VCaP (cell line): ENCODE measurements at regions not wholly inside any gene's neighbourhood (a gene's known extent, or its start where the extent isn't known, plus 50 kb on each side); places are given as distances from the start of the nearest gene placed in this dataset.
"Not testable (repeated sequence)": the region's sequence is repeated elsewhere in the genome, so short reads cannot be mapped to it uniquely, and the experiment has no call there.

Experiments used
- H3K27ac ChIP-seq: fragments of 450-650 bp; 2 replicates; pipeline ENCODE4 v1.5.1; 2017
- TF ChIP-seq, protein P1 (sequence below): fragments of 450-650 bp; conservative IDR thresholded peaks from 2 replicates; pipeline ENCODE4 v1.5.1; 2017; ENCODE audit warnings: mild to moderate bottlenecking, moderate library complexity

DNA sequence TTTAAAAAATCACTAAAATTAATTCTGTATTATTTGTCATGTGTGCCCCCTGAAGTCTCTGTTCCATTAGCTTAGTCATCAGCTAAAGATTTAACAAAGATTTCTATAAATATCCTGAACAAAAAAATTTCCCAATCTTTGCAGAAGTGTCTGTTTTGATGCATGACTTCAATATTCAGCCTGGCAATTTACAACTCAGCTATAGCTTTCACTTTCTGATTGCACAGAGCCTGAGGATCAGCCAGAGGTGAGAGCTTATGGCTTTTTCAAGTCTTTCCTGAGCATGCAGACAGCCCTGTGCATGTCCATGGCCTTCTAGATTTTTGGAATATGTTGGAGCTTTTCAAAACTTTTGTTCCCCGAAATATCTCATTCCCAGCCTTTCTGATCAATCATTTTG is 420.1 kb downstream of the ZNF674 start:
- TF ChIP-seq, protein P1, sequence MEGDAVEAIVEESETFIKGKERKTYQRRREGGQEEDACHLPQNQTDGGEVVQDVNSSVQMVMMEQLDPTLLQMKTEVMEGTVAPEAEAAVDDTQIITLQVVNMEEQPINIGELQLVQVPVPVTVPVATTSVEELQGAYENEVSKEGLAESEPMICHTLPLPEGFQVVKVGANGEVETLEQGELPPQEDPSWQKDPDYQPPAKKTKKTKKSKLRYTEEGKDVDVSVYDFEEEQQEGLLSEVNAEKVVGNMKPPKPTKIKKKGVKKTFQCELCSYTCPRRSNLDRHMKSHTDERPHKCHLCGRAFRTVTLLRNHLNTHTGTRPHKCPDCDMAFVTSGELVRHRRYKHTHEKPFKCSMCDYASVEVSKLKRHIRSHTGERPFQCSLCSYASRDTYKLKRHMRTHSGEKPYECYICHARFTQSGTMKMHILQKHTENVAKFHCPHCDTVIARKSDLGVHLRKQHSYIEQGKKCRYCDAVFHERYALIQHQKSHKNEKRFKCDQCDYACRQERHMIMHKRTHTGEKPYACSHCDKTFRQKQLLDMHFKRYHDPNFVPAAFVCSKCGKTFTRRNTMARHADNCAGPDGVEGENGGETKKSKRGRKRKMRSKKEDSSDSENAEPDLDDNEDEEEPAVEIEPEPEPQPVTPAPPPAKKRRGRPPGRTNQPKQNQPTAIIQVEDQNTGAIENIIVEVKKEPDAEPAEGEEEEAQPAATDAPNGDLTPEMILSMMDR = no peak
- H3K27ac ChIP-seq = no peak overlapping the region

DNA sequence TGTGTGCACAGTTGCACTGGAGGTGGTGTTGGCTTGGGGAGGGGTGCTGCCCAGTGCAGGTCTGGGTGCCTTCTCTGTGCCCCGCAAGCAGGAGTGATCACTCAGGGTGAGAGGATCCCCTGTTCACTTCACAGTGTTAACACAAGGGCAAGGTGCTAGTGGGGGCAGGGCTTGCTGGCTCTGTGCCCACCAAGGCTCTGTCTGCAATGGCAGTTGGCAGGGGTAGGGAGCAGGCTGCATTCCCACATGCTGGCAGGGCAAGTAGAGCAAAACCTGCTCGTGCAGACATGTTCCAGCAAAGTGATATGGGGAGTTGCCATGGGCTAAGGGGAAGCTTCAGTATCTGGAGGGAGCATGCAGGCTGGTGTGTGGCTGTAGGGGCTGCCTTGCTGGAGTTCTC is 428.0 kb downstream of the ZNF674 start:
- TF ChIP-seq, protein P1 = no peak
- H3K27ac ChIP-seq = no peak overlapping the region

DNA sequence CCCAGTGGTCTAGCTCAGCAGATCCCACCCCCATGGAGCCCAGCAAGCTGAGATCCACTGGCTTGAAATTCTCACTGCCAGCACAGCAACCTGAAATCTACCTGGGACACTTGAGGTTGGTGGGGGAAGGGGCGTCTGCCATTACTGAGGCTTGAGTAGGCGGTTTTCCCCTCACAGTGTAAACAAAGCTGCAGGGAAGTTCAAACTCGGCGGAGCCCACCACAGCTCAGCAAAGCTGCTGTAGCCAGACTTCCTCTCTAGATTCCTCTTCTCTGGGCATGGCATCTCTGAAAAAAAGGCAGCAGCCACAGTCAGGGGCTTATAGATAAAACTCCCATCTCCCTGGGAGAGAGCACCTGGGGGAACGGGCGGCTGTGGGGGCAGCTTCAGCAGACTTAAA is 457.9 kb downstream of the ZNF674 start:
- not testable (repeated sequence) for H3K27ac ChIP-seq

DNA sequence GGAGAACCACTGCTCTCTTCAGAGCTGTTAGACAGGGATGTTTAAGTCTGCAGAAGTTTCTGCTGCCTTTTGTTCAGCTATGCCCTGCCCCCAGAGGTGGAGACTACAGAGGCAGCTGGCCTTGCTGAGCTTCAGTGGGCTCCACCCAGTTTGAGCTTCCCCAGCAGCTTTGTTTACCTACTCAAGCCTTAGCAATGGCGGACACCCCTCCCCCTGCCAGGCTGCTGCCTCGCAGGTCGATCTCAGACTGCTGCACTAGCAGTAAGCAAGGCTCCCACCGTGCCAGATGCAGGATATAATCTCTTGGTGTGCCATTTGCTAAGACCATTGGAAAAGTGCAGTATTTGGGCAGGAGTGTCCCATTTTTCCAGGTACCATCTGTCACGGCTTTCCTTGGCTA is 465.1 kb downstream of the ZNF674 start:
- not testable (repeated sequence) for H3K27ac ChIP-seq

DNA sequence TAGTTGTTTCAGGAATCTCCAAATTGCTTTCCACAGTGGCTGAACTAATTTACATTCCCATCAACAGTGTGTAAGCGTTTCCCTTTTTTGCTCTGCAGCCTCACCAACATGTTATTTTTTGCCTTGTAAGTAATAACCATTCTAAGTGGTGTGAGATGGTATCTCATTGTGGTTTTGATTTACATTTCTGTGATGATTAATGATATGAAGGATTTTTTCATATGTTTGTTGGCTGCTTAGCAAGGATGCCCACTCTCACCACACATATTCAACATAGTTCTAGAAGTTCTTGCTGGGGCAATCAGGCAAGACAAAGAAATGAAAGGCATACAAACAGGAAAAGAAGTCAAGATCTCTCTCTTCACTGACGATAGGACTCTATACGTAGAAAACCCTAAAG is 472.4 kb downstream of the ZNF674 start:
- TF ChIP-seq, protein P1 = no peak
- H3K27ac ChIP-seq = no peak overlapping the region

DNA sequence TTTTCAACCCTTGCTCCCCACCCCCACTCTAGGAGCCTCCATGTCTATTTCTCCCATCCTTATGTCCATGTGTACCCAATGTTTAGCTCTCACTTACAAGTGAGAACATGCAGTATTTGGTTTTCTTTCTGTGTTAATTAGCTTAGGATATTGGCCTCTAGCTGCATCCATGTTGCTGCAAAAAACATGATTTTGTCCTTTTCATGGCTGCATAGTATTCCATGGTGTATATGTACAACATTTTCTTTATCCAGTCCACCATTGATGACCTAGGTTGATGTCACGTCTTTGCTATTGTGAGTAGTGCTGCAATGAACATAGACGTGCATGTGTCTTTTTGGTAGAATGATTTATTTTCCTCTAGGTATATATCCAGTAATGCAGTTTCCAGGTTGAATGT is 472.8 kb downstream of the ZNF674 start:
- no peak overlapping the region for H3K27ac ChIP-seq
- TF ChIP-seq, protein P1 = no peak

DNA sequence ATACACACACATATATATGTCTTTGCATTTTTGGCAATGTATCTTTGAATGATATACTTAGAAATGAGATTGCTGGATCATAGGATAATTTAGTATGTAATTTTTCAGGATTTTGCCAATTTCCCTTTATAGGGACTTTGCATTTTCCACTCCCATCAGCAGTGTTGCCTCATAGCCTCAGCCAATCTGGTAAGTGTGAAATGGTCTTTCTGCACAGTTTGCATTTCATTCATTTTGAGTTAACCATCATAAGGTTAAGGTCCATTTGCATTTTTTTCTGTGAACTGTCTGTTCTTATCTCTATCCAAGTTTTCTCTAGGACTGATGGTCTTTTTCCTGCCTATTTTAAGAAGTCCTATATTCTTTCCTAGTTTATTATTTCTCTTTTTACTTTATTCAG is 474.8 kb downstream of the ZNF674 start:
- TF ChIP-seq, protein P1 = no peak
- H3K27ac ChIP-seq = no peak overlapping the region

DNA sequence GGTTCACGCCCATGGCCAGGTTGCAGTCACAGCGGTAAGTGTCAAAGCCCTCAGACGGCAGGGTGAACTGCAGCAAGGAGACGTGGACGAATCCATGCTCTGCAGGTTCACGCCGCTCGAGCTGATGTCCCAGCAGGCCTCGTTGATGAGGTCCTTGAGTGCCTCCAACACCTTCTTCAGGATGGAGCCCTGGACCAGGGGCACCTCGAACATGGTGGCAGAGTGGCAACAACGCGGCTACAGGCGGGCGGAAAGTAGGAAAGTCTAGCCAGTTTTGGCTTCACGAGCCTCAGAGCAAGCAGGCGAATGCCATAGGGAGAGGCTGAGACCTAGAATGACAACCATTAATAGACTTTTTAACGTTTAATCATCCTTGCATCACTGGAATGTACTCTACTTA is 485.9 kb downstream of the ZNF674 start:
- TF ChIP-seq, protein P1 = no peak
- no peak overlapping the region for H3K27ac ChIP-seq

DNA sequence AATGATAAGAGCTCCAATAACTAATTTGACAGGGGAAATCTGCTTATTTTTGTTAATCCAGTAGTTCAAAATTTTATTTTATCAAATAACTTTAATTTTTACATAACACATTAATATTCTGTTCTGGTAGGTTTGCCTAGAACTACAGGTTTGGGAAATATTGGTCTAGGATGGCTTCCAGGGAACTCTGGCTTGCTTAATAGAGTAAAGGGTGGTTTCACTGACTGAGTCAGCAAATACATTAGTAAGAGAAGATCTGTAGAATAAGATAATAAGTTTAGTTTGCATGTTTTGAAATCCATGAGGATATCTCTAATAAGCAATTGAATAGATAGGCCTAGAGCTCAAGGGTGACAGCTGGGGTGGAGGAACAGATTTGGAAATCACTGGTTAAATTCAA is 500.7 kb downstream of the ZNF674 start:
- no peak overlapping the region for H3K27ac ChIP-seq
- TF ChIP-seq, protein P1 = no peak
